Vagina (tissue), 2 donors: ENCODE measurements at regions not wholly inside any gene's neighbourhood (a gene's known extent, or its start where the extent isn't known, plus 50 kb on each side); places are given as distances from the start of the nearest gene placed in this dataset.

Experiments
- CTCF ChIP-seq, 3 experiments: fragments of 450-650 bp in 2 of 3; fragments of 200-600 bp in 1 of 3; sonication (generic) in 1 of 3; IDR thresholded peaks; one replicate each; pipeline ENCODE4 v1.5.1; 2017 to 2019; ENCODE audit warnings: antibody characterized with exemption in 3 of 3, mild to moderate bottlenecking in 2 of 3, moderate library complexity in 2 of 3
- POLR2A ChIP-seq, 2 donors: fragments of 450-650 bp; IDR thresholded peaks; one replicate each; pipeline ENCODE4 v1.6.1; 2017; ENCODE audit warnings: antibody characterized with exemption in 2 of 2, mild to moderate bottlenecking in 2 of 2, moderate library complexity in 2 of 2
- POLR2AphosphoS5 ChIP-seq, 2 donors: sonication (generic); formaldehyde crosslinking; IDR thresholded peaks; one replicate each; pipeline ENCODE4 v1.9.0; 2017; ENCODE audit warnings: antibody characterized with exemption in 2 of 2, mild to moderate bottlenecking in 2 of 2, low read depth in 1 of 2; ENCODE audit not compliant: insufficient read depth in 1 of 2

- TF ChIP-seq CTCF (IDR thresholded peaks at IDR 0.05): peak in 1 of 3 experiments; percentile 18
- no peak for TF ChIP-seq POLR2AphosphoS5 (IDR thresholded peaks at IDR 0.05; ENCODE audit: insufficient read depth in 1 of 2, low read depth in 1 of 2)
- no peak for TF ChIP-seq POLR2A (IDR thresholded peaks at IDR 0.05)
These were observed 104.4 kb upstream of the ARHGAP24 start for GRCh38 chr4:85370400-85371032.
